Femur (tissue), 1 donor: ENCODE measurements at regions not wholly inside any gene's neighbourhood (a gene's known extent, or its start where the extent isn't known, plus 50 kb on each side); places are given as distances from the start of the nearest gene placed in this dataset.

Experiments
- DNase-seq: peaks from one replicate; pipeline ENCODE4 v3.0.0-alpha.2; 2017

DNA sequence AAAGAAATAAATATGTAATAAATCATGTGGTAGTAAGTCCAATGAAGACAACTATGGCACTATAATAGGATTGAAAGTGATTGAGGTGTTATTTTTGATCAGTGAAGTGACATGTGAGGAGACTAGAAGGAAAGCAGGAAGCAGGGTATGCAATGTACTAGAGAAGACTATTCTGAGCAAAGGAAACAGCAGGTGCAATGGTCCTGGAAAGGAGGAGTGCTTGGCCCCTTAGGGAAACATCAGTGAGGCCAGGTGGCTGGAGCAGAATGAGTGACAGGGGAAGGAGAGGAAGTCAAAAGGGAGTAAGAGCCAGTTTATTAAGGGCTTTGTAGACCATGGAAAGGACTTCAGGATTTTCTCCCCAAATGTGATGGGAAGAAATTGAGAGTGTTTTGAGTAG, 207.6 kb upstream of the HCCS start:
- no peak for DNase-seq

DNA sequence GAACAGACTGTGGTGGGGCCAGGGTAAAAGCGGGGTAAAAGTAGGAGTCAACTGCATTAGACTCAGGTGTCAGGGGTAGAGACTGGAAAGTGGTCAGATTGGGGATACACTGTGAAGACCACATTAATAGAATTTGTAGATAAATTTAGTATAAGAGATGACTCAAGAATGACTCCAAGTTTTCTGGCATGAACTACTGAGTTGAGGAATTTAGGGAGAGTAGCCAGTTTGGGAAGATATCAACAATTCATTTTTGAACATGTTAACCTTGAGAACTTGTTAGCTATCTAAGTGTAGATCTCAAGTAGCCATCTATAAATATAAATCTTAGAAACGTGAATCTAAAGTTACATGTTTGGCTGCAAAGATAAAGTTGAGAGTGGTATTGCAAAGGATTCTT, 206.9 kb upstream of the HCCS start:
- DNase-seq = no peak

DNA sequence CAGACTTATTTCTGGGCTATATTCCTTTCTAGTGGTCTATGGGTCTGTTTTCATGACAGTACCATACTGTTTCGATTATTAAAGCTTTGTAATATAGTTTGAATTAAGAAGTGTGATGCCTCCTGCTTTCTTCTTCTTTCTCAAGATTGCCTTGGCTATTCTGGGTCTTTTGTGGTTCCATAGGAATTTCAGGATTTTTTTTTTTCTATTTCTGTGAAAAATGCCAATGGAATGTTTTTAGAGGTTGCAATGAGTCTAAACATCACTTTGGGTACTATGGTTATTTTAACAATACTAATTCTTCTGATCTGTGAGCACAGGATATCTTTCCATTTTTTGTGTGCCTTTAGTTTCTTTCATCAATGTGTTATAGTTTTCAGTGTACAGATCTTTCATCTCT, 204.3 kb upstream of the HCCS start:
- no peak for DNase-seq

DNA sequence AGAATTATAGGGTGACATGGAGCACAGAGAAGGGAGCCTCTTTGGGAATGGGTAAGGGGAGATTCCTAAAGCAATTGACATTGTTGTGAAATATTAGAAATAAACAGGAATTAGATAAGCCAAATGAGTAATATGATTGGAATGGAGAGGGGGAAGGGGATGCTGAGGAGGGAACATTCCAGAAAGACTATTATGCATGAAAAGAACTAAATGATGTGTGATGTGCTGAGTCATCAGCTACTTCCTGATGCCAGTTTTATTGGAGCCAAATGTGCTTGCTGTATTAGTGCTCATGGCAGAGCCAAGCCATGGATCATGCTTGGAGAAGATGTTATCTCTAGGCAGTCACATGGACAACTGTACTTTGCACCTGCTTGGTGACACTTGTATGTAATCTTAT, 189.0 kb upstream of the HCCS start:
- no peak for DNase-seq

DNA sequence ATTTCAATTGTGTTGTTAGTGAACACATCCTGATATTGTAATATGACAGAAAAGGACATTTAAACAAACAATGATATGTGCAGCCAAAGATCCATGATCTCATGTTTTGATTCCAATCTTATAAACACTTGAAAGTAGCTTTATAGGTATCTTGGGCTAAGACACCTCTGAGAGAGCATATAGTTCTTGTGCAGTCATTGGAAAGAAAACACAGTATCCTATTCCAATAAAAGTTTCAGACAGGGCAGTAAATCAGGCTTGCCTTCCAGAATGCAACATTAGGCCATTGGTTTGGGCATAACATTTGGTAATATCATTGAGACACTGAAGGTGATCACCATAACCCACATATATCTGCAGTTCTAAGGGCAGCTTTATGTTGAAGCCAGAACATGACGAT, 188.3 kb upstream of the HCCS start:
- no peak for DNase-seq

DNA sequence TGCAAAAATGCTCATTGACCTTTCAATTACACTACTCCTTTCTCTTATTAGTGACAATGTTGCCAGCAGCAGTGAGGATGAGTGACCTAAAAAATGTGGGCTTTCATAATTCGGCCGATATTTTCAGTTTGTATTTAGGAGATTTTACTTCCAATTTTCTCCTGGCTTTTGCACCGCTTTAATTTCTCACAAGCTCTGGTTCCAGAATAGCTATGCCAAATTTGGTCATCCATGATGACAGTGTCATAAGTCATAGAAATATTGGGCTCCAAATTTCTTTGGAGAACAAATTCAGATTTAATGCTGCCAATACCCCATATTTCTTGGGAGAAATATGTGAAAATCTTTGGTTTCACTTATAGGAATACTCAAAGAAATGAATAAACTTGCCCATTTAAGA, 187.7 kb upstream of the HCCS start:
- no peak for DNase-seq

DNA sequence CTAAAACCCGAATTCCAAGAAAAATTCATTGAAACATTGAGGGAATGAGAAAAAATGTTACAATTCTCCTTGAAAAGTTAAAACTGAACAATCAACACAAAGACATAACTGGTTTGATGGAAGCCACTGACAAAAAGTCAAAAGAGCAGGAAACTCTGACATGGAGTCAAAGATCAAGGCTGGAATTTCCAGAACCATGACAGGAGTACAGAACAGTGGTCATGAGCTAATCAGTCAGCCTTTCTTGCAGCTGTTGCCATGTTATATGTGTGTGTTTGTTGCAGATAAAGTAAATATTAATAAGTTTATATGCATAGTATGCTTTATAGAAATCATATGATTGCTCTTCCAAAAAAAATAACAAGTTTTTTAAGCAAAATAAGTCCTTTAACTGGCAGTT, 184.7 kb upstream of the HCCS start:
- DNase-seq = no peak

DNA sequence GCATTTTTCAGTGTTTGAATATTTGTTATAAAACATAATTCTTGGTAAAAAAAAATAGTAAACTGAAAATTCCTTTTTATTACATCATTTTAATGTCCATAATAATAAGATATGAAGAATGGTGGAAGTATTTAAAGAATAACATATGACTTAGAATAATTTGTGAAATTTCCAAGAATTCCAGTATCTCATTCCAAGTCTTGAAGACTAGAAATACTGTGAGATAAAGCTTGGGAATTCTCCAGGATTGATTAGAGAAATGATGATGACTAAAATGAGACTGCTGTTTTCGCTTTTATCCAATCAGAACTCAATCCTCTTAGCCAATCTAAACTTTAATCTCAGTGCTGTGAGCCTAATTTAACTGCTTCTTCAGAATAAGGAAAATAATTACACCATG, 184.2 kb upstream of the HCCS start:
- no peak for DNase-seq

DNA sequence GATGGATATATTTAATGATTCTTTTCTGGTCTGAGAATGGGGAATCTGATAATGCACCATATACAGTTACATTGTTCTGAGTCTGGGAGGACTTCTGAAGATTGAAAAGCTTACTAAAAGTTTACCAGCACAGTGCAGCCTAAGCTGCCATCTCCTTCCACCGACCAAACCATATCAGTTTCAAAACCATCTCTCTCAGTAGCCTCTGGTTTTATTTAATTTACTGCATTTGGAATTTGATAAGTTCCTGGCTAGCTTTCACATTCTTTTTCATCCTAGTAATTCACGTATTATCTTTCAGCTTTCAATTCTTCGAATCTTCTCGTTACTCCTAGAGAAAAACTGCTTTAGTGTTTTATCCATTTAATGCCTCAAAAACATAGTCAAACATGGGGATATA, 181.4 kb upstream of the HCCS start:
- no peak for DNase-seq

DNA sequence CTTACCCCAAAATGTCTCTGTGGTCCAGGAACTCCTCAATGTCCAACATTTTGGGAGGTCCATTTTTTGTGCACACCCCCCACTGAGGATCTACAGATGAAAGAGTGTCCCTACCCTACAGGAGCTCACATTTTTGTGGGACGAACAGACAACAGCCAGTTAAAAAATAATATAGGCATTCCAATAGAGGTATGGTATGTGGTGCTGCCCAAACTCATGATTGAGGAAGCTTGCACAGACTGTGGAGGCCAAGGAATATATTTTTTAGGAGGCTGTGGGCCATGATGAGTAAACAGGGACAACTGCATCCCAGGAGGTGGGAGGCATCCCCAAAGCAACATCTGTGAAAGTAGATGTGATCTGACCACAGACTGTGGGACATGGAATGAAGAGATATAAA, 181.0 kb upstream of the HCCS start:
- DNase-seq = no peak

DNA sequence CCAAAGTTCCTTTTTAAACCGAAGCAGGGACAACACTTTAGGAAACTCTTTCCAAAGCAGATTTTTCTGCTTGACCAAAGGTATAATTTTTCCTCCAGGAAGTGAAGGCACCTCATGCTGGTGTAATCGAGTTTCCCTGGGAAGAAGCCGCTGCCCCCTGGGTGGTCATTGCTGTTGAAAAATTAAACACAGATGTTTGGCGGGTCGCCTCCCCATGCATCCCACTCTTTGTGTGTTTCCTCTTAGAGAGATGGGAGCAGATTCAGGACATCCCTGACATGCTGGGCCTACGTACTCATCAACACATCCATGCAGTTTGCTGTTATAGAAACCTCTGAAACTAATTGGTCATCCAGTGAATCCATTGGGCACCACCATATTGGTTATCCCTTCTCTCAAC, 179.2 kb upstream of the HCCS start:
- DNase-seq = peak; percentile 49

DNA sequence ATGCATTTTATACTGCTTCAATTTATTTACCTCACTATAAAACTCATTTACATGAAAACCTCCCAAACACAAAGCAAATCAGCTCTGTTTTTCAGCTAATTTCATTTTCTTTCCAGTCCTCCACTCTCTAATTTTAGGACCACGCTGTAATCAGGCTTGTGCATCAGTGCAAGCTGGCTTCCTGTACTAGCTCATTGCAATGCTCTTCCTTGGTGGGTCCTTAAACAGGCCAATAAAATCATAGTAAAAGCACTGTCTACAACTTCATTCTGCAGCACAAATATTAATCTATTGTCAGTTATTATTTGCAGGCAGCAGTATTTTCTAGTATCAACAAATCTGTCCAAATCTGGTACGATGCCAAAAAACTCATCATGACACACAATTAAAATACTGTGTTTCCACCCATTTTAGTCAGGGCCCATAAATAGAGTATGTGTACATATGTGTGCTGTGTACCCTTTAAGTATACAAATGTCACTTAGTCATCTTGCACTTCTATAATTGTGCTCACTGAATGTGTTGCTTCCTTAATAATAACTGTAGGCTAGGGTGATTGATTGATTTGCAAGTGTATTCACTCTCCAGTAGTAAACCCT, 178.2 kb upstream of the HCCS start:
- no peak for DNase-seq

DNA sequence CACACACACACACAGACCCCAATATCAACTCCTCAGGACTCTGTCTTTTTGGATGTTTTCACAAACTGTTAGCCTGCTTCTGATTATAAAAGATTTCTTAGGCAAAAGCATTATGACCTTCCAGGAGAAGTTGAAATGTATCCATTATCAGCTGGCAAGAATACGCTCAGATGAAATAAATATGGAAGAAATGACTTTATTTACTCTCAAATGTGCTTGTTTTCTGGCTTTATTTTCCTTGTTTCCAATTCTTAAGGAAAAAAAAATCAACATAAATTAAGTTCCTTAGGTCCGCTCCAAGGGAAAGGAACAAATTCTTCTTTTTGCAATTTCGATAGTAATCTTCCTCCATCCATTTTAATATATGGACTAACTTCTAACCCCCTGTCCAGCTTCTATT, 175.6 kb upstream of the HCCS start:
- no peak for DNase-seq

DNA sequence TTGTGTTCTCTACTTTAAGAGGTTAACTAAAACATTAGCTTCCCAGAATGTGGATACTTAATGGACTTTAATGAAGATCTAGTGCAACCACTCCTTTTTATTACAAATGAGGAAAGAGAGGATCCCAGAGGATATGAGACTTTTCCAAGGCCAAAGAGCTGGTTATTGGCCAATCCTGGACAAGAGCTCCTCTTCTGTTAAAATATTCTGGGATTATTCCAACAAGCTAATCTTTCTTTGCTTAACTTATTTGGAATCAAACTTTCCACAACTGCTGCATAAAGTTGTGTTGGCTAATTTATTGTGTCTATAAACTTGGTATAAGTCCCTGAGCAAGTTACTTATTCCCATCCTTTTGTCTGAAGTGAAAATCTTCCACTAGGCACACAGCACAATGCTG, 174.2 kb upstream of the HCCS start:
- DNase-seq = no peak

DNA sequence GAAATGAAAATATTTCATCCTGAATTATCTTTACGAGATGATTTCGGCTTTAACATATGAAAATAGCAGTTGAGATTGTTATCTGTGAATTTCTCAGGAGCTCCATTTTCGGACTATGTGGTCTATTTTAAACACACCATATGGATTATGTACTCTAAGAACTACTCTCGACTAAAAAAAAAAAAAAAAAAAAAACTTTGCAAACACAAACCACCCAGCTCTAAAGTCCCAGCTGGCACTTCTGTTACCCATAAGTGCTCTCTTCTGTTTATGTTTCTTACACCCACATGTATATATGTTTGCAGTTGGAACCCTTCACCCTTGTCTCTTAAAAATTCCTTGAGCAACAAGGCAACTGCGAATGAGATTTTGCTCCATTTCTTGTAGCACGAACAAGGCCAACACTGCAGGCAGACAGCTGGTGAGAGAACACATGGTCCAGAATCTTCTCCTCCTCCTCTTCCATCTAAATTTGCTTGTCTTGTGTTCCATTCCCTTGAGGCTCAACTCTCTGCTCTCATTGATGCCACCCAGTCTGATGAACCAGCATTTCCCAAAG, 172.7 kb upstream of the HCCS start:
- no peak for DNase-seq

DNA sequence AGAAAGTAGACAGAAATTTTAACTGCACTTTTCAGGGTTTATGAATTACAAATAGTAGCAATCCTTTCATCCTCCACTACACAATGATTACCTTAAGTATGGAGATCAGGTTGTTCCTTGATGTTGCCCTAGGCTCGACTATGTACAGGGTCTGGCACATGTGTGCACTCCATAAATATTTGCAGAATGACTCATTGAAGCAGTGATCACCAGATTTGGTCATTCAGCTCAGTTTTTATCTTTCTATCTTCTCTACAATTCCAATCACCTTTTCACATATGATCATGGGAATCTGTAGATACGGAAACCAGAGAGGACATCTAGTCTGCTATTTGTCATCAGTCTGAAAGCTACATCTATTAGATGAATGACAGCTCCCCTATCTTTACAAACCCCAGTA, 171.7 kb upstream of the HCCS start:
- no peak for DNase-seq

DNA sequence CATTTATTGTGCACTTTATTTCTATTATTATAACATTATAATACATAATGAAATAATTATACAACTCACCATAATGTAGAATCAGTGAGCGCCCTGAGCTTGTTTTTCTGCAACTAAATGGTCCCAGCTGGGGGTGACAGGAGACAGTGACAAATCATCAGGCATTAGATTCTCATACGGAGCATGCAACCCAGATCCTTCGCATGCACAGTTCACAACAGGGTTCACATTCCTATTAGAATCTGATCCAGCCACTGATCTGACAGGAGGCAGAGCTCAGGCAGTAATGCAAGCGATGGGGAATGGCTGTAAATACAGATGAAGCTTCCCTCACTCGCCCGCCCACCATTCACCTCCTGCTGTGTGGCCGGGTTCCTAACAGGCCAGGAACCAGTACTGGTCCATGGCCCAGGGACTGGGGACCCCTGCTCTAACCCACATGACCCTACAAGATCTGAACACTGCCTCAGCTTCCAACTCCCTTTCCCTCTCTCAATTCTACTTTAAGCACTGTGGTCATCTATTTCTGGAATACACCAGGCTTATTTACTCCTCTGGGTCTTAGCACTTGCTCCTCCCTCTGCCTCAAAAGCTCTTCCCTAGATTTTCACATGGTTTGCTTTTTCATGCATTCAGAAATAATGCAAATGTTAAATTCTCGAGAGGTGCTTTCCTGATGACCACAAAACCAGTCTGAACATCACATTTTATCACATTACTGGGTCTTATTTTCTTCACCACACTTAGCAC, 166.8 kb upstream of the HCCS start:
- DNase-seq = no peak

DNA sequence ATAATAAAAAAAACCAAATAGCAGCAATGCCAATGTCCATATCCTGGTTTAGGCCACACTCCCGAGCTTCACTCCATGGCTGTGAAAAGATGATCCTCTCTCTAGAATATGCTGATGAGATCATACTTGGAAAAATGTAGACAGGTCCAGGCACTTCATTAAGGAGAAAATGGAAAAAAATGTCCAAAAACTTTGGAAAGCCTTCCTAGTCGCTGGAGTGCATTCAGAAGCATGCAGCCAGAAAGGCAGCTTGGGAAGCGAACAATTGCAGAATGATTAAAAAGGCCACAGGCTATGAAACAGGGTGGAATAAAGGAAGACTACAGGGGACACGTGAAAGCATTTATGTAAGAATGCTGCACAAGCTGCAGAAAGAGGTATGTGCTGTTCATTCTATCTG, 165.6 kb upstream of the HCCS start:
- DNase-seq = peak; percentile 71

DNA sequence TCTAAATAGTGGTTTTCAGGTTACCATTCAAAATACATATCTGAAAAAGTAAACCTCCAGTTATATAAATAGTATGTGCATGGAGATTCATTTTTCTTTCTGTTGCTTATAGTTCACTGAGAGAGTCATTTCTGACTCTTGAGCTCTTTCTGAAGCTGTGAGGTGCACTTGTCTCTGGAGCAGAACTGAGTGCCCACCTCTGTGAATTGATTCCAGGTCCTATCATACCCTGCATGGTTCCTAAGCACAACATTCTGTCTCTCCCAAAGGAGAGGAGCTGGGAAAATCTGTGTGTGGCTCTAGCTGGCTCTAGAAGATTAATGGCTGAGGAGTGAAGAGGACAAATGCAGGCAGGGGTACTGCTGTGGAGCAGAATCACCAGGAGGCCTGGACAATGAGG, 161.6 kb upstream of the HCCS start:
- no peak for DNase-seq

DNA sequence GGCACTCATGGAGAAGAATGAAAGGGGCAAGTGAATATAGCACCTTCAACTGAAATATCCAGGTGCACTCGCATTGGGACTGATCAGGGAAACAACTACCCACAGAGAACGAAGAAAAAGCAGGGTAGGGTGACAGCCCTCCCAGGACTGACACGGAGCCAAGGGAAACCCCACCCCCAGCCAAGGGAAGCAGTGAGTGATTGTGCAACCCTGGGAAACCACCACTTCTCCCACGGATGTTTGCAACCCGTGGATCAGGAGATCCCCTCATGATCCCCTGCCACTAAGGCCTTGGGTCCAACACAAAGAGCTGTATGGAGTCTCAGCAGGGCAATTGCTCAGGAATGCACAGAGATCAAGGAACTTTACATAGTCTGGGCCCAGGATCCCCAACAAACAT, 158.5 kb upstream of the HCCS start:
- DNase-seq = no peak

DNA sequence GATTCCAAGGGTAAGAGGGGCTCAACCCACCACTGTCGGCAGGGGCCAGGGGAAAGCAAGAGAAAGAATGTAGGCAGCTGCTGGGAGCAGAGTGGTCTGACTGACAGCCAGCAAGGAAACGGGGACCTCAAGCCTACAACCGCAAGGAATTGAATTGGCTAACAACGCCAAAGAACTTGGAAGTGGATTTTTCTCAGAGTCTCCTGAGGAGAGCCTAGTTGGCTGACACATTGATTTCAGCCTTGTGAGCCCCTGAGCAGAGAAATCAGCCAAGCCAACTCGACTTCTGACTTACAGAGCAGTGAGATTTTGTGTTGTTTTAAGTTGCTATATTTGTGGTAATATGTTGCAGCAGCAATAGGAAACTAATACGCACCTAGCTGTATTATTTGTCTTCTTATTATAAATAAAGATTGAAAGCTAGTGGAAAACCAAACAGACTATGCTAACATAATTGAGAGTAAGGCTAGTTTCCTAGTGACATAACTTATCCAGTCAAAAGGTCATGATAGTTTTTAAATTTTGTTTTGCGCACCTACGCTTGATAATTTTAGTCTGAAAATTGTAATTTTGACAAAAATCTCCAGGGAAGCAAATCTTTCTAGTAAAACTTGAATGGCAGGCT, 145.8 kb upstream of the HCCS start:
- DNase-seq = no peak

DNA sequence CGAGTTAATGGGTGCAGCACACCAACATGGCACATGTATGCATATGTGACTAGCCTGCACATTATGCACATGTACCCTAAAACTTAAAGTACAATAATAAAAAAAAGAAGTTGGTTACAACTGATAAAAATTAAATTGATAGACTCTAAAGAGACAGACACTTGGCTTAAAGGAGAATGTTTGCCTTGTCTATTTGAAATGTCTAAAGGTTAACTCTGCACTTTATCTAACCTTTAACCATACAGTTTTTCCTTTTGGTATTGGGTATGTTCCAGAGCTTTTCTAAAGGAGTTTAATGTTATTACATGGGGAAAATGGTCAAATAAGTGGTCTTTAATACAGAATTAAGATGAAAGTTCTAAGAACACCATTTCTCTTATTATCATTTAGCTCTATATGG, 145.1 kb upstream of the HCCS start:
- DNase-seq = no peak

DNA sequence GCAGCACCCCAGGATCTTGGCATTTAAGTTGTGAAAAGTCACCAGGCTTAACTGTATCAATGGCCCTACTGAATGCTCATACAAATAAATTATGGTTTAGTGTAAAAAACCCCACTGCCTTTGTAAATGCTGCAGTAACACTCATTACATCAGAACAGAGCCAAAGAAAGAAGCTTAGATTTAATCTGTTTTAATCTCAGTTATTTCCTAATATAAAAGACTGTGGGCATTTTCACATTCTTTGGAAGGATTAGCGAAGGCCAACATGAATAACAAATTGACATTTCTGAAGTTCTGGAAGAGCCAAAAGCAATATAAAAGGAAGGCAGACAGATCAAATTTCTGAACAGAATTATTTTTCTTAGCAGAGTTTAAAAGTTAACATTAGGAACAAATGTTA, 140.0 kb upstream of the HCCS start:
- no peak for DNase-seq

DNA sequence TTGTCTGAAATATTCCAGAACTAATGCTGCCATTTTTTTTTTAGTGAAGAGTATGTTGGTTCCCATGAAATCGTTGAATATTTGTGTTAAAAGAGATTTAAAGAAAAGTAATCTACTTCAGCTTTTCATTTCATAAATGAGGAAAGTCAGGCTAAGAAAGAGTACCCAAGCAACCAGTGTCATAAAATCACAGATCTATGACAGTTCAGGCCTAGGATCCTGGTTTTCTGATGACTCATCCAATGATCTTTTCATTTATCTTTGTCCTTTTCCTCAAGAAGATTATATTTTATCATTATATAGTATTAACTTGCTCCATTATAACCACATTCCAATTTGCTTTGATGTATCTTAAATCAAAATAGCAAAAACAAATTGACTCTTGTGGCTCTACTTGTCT, 139.4 kb upstream of the HCCS start:
- DNase-seq = no peak
